SU-DHL-6 (cell line): ENCODE measurements at regions not wholly inside any gene's neighbourhood (a gene's known extent, or its start where the extent isn't known, plus 50 kb on each side); places are given as distances from the start of the nearest gene placed in this dataset.

Source experiments
- EZH2phosphoT487 ChIP-seq: fragments of 200-600 bp; sonication (generic), shearing (Covaris generic); conservative IDR thresholded peaks from 2 replicates; pipeline ENCODE4 v1.6.1; 2018; ENCODE audit warnings: mild to moderate bottlenecking, antibody characterized with exemption, low read length, moderate library complexity, mixed read lengths
- TF ChIP-seq, protein P1 (sequence below): fragments of 200-600 bp; sonication (generic); IDR thresholded peaks from one replicate; pipeline ENCODE4 v1.5.1; 2017; ENCODE audit warnings: antibody characterized with exemption, mild to moderate bottlenecking, low read length, moderate library complexity; ENCODE audit not compliant: insufficient read depth, poor library complexity, severe bottlenecking

DNA sequence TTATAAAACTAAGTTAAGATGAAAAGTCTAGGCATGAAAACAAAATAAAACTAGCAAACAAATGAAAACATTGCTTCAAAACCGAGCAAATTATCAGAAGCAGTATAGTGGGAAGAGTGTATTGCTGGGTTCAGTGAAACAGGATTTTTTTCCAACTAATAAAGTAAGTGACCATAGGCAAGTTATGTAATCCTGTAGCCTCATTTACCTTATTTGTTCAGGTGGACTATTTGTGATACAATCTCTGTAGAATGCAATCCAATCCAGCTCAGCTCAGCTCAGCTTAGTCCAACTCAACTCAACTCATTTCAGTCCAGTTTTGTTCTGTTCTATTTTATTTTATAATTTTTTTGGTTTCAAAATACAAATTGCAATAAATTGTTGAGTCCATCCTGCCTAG lies 276.7 kb upstream of the LRIG3 start:
- TF ChIP-seq, protein P1, sequence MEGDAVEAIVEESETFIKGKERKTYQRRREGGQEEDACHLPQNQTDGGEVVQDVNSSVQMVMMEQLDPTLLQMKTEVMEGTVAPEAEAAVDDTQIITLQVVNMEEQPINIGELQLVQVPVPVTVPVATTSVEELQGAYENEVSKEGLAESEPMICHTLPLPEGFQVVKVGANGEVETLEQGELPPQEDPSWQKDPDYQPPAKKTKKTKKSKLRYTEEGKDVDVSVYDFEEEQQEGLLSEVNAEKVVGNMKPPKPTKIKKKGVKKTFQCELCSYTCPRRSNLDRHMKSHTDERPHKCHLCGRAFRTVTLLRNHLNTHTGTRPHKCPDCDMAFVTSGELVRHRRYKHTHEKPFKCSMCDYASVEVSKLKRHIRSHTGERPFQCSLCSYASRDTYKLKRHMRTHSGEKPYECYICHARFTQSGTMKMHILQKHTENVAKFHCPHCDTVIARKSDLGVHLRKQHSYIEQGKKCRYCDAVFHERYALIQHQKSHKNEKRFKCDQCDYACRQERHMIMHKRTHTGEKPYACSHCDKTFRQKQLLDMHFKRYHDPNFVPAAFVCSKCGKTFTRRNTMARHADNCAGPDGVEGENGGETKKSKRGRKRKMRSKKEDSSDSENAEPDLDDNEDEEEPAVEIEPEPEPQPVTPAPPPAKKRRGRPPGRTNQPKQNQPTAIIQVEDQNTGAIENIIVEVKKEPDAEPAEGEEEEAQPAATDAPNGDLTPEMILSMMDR, result no peak
- no peak for TF ChIP-seq EZH2phosphoT487
